Ishikawa (cell line): ENCODE measurements at regions not wholly inside any gene's neighbourhood (a gene's known extent, or its start where the extent isn't known, plus 50 kb on each side); places are given as distances from the start of the nearest gene placed in this dataset.

Source experiments
- CEBPB ChIP-seq: IDR thresholded peaks from 2 replicates; pipeline ENCODE4 v1.6.1; 2012
- CREB1 ChIP-seq: IDR thresholded peaks from 2 replicates; pipeline ENCODE4 v1.6.1; 2012; ENCODE audit warnings: low read depth
- EGR1 ChIP-seq: IDR thresholded peaks from 2 replicates; pipeline ENCODE4 v1.6.1; 2012
- EP300 ChIP-seq: IDR thresholded peaks from 2 replicates; pipeline ENCODE4 v1.6.1; 2012; ENCODE audit warnings: borderline replicate concordance
- FOXM1 ChIP-seq: IDR thresholded peaks from 2 replicates; pipeline ENCODE4 v1.6.1; 2012; ENCODE audit warnings: low read depth, borderline replicate concordance
- NFIC ChIP-seq: IDR thresholded peaks from 2 replicates; pipeline ENCODE4 v1.6.1; 2012
- RAD21 ChIP-seq: IDR thresholded peaks from 2 replicates; pipeline ENCODE4 v1.6.1; 2012; ENCODE audit warnings: low read depth
- TAF1 ChIP-seq: IDR thresholded peaks from 2 replicates; pipeline ENCODE4 v1.6.1; 2012; ENCODE audit warnings: low read depth, mild to moderate bottlenecking
- TCF12 ChIP-seq: IDR thresholded peaks from 2 replicates; pipeline ENCODE4 v1.6.1; 2012; ENCODE audit warnings: low read depth
- TEAD4 ChIP-seq: IDR thresholded peaks from 2 replicates; pipeline ENCODE4 v1.6.1; 2012
- USF1 ChIP-seq: IDR thresholded peaks from 2 replicates; pipeline ENCODE4 v1.6.1; 2012
- YY1 ChIP-seq: IDR thresholded peaks from 2 replicates; pipeline ENCODE4 v1.6.1; 2012; ENCODE audit warnings: low read depth
- ZBTB7A ChIP-seq: IDR thresholded peaks from 2 replicates; pipeline ENCODE4 v1.6.1; 2012; ENCODE audit warnings: low read depth
- TF ChIP-seq, protein P1 (sequence below): IDR thresholded peaks from 2 replicates; pipeline ENCODE4 v1.6.1; 2012; ENCODE audit warnings: low read depth, mild to moderate bottlenecking
- TF ChIP-seq, protein P2 (sequence below): IDR thresholded peaks from 2 replicates; pipeline ENCODE4 v1.6.1; 2012

GRCh38 chr18:987325-988186 is 82.9 kb downstream of the ADCYAP1 start:
- TF ChIP-seq TEAD4 (0 out of 2 replicates have a peak, but pooled peaks have one; percentile 5), EP300 (no peak)

DNA sequence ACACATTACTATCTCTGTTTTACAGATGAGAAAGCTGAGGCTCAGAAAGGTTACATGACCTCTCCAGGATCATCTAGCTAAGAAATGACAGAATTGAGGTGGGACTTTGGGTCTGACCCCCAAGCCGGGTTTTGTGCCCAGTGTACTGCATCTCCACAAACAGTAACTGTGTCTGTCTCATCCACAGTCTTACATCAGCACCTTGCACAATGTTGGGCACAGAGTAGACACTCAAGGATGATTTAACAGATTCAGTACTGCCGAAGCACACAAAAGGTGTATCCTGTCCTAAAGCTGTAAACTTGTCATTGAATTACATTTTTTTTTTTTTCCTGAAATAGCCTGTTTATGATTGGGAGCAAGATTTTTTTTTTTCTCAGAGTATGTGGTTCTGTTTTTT is 84.8 kb downstream of the ADCYAP1 start:
- TF ChIP-seq NFIC (no peak), ZBTB7A (no peak), RAD21 (no peak), FOXM1 (no peak), TEAD4 (no peak), EGR1 (no peak), EP300 (no peak), USF1 (no peak), YY1 (no peak), TAF1 (no peak), TCF12 (no peak), CEBPB (no peak), CREB1 (no peak)
- TF ChIP-seq, protein P1, sequence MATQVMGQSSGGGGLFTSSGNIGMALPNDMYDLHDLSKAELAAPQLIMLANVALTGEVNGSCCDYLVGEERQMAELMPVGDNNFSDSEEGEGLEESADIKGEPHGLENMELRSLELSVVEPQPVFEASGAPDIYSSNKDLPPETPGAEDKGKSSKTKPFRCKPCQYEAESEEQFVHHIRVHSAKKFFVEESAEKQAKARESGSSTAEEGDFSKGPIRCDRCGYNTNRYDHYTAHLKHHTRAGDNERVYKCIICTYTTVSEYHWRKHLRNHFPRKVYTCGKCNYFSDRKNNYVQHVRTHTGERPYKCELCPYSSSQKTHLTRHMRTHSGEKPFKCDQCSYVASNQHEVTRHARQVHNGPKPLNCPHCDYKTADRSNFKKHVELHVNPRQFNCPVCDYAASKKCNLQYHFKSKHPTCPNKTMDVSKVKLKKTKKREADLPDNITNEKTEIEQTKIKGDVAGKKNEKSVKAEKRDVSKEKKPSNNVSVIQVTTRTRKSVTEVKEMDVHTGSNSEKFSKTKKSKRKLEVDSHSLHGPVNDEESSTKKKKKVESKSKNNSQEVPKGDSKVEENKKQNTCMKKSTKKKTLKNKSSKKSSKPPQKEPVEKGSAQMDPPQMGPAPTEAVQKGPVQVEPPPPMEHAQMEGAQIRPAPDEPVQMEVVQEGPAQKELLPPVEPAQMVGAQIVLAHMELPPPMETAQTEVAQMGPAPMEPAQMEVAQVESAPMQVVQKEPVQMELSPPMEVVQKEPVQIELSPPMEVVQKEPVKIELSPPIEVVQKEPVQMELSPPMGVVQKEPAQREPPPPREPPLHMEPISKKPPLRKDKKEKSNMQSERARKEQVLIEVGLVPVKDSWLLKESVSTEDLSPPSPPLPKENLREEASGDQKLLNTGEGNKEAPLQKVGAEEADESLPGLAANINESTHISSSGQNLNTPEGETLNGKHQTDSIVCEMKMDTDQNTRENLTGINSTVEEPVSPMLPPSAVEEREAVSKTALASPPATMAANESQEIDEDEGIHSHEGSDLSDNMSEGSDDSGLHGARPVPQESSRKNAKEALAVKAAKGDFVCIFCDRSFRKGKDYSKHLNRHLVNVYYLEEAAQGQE, result no peak
- TF ChIP-seq, protein P2, sequence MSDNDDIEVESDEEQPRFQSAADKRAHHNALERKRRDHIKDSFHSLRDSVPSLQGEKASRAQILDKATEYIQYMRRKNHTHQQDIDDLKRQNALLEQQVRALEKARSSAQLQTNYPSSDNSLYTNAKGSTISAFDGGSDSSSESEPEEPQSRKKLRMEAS, result no peak

- TF ChIP-seq CEBPB (no peak), YY1 (no peak), EGR1 (no peak), ZBTB7A (no peak), EP300 (no peak), NFIC (no peak), RAD21 (no peak), CREB1 (no peak), USF1 (no peak), TAF1 (no peak), TCF12 (no peak), TEAD4 (no peak), FOXM1 (no peak)
- TF ChIP-seq, protein P1, result no peak
- TF ChIP-seq, protein P2, result no peak
Observed at GRCh38 chr18:990197-990596, 85.5 kb downstream of the ADCYAP1 start.

GRCh38 chr18:991441-991840 is 86.8 kb downstream of the ADCYAP1 start:
- TF ChIP-seq CEBPB, result no peak
- TF ChIP-seq YY1, result no peak
- TF ChIP-seq, protein P1, result no peak
- no peak for TF ChIP-seq TEAD4
- TF ChIP-seq ZBTB7A, result no peak
- no peak for TF ChIP-seq TCF12
- TF ChIP-seq RAD21, result no peak
- no peak for TF ChIP-seq CREB1
- no peak for TF ChIP-seq USF1
- TF ChIP-seq TAF1, result no peak
- TF ChIP-seq EGR1, result no peak
